SU-DHL-6 (cell line): ENCODE measurements at regions not wholly inside any gene's neighbourhood (a gene's known extent, or its start where the extent isn't known, plus 50 kb on each side); places are given as distances from the start of the nearest gene placed in this dataset.

Source experiments
- CTCF ChIP-seq: fragments of 200-600 bp; sonication (generic); IDR thresholded peaks from one replicate; pipeline ENCODE4 v1.5.1; 2017; ENCODE audit warnings: antibody characterized with exemption, mild to moderate bottlenecking, low read length, moderate library complexity; ENCODE audit not compliant: insufficient read depth, poor library complexity, severe bottlenecking
- EZH2phosphoT487 ChIP-seq: fragments of 200-600 bp; sonication (generic), shearing (Covaris generic); conservative IDR thresholded peaks from 2 replicates; pipeline ENCODE4 v1.6.1; 2018; ENCODE audit warnings: mild to moderate bottlenecking, antibody characterized with exemption, low read length, moderate library complexity, mixed read lengths

GRCh38 chr2:100655936-100656534 is 93.2 kb downstream of the PDCL3 start:
- TF ChIP-seq CTCF (no peak), EZH2phosphoT487 (no peak)
